HG02623 (cell line): ENCODE measurements at regions not wholly inside any gene's neighbourhood (a gene's known extent, or its start where the extent isn't known, plus 50 kb on each side); places are given as distances from the start of the nearest gene placed in this dataset.

Experiments
- ATAC-seq: cut with Tn5 transposase; IDR thresholded peaks from one replicate; pipeline ENCODE4 v1.9.1; 2021; ENCODE audit warnings: moderate library complexity; ENCODE audit not compliant: unreplicated experiment

GRCh38 chr7:88700725-88701124 lies 58.8 kb upstream of the ZNF804B start:
- ATAC-seq: peak; percentile 52

- ATAC-seq: no peak
Measured at GRCh38 chr7:88694207-88694606, 65.3 kb upstream of the ZNF804B start.

GRCh38 chr7:88693131-88693530 lies 66.4 kb upstream of the ZNF804B start:
- ATAC-seq: no peak

- ATAC-seq: no peak
Measured at GRCh38 chr7:88692493-88692892, 67.0 kb upstream of the ZNF804B start.

- no peak for ATAC-seq
Measured at GRCh38 chr7:88689821-88690220, 69.7 kb upstream of the ZNF804B start.

GRCh38 chr7:88688222-88688621 lies 71.3 kb upstream of the ZNF804B start:
- no peak for ATAC-seq

- ATAC-seq: no peak
Measured at GRCh38 chr7:88686468-88687229, 72.9 kb upstream of the ZNF804B start.

GRCh38 chr7:88681682-88682081 lies 77.8 kb upstream of the ZNF804B start:
- ATAC-seq: no peak

- ATAC-seq: no peak
Measured at GRCh38 chr7:88670536-88670935, 89.0 kb upstream of the ZNF804B start.

- ATAC-seq: no peak
Measured at GRCh38 chr7:88669913-88670312, 89.6 kb upstream of the ZNF804B start.

GRCh38 chr7:88668591-88668990 lies 90.9 kb upstream of the ZNF804B start:
- ATAC-seq: no peak

- no peak for ATAC-seq
Measured at GRCh38 chr7:88666626-88667025, 92.9 kb upstream of the ZNF804B start.

GRCh38 chr7:88665892-88666514 lies 93.5 kb upstream of the ZNF804B start:
- ATAC-seq: no peak

GRCh38 chr7:88664630-88665233 lies 94.8 kb upstream of the ZNF804B start:
- no peak for ATAC-seq

GRCh38 chr7:88661921-88662320 lies 97.6 kb upstream of the ZNF804B start:
- ATAC-seq: no peak

GRCh38 chr7:88647825-88648224 lies 111.7 kb upstream of the ZNF804B start:
- ATAC-seq: no peak

GRCh38 chr7:88638583-88638982 lies 120.9 kb upstream of the ZNF804B start:
- no peak for ATAC-seq

- no peak for ATAC-seq
Measured at GRCh38 chr7:88637795-88638194, 121.7 kb upstream of the ZNF804B start.

GRCh38 chr7:88635149-88635548 lies 124.4 kb upstream of the ZNF804B start:
- no peak for ATAC-seq

GRCh38 chr7:88629559-88629958 lies 129.9 kb upstream of the ZNF804B start:
- ATAC-seq: no peak

GRCh38 chr7:88628363-88629085 lies 131.0 kb upstream of the ZNF804B start:
- ATAC-seq: peak; percentile 100

GRCh38 chr7:88617185-88617584 lies 142.3 kb upstream of the ZNF804B start:
- no peak for ATAC-seq
